ENCODE measurements at regions not wholly inside any gene's neighbourhood (a gene's known extent, or its start where the extent isn't known, plus 50 kb on each side); places are given as distances from the start of the nearest gene placed in this dataset.

DNA sequence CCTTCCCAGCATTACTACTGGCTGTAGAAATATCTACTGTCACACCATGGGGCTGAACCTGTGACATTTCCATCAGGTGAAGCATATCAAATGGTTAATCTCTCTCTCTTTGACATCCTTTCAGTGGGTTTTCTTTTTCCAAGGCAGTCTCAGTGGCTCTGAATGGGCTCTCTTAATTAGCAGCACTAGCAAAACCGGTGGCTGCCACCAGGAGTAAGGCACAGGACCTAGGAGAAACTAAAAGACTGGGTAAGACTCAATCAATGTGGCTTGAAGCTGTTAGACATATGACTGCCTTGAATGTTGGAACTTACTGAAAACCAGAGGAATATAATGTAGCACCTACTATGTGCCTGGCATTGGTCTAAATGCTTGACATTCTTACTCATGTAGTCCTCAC lies 445.0 kb upstream of the KIF2A start:
- TF ChIP-seq, protein P1, sequence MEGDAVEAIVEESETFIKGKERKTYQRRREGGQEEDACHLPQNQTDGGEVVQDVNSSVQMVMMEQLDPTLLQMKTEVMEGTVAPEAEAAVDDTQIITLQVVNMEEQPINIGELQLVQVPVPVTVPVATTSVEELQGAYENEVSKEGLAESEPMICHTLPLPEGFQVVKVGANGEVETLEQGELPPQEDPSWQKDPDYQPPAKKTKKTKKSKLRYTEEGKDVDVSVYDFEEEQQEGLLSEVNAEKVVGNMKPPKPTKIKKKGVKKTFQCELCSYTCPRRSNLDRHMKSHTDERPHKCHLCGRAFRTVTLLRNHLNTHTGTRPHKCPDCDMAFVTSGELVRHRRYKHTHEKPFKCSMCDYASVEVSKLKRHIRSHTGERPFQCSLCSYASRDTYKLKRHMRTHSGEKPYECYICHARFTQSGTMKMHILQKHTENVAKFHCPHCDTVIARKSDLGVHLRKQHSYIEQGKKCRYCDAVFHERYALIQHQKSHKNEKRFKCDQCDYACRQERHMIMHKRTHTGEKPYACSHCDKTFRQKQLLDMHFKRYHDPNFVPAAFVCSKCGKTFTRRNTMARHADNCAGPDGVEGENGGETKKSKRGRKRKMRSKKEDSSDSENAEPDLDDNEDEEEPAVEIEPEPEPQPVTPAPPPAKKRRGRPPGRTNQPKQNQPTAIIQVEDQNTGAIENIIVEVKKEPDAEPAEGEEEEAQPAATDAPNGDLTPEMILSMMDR (IDR thresholded peaks at IDR 0.05; ENCODE audit: low read depth, low read length): no peak

DNA sequence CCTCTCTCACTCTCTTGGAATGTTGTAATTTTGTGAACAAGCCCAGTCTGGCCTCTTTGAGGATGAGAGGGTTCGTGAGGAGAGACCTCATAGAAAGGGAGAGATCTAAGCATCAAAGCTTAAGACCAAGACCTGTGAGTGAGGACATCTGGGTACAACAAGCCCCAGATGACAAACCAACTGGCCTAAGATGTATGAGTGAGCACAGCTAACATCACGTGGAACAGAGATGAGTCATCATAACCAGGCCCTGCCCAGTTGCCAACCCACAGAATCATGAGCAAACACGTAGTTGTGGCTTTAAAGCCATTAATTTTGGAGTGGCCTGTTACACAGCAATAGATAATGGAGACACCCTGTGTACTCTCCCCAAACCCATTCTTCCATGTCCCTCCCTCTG lies 439.1 kb upstream of the KIF2A start:
- no peak overlapping the region for H3K4me3 ChIP-seq (ENCODE audit: low read depth, low read length)
- TF ChIP-seq, protein P1 (IDR thresholded peaks at IDR 0.05; ENCODE audit: low read depth, low read length): no peak

More for the DNA sequence above, 445.0 kb upstream of the KIF2A start:
- no peak overlapping the region for H3K4me3 ChIP-seq (ENCODE audit: low read depth, low read length)

DNA sequence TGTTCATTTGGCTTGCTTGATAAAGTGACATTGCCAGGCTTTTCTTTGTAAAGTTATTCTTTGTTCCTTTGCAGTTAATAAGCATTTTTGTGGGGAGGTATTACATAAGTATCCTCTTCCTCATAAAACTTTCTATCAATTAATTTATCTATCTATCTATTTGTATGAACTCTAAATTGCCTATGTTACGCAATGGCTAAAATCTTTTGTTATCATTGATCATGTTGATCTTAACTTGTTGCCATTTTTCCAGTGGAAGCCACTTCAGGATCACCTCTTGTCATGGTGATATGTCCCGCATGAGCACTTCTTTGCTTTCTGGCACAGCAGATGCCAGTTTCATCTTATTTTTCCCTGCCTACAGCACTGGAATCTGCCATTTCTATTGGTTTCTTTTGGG lies 436.7 kb upstream of the KIF2A start:
- TF ChIP-seq, protein P1 (IDR thresholded peaks at IDR 0.05; ENCODE audit: low read depth, low read length): no peak
- no peak overlapping the region for H3K4me3 ChIP-seq (ENCODE audit: low read depth, low read length)

DNA sequence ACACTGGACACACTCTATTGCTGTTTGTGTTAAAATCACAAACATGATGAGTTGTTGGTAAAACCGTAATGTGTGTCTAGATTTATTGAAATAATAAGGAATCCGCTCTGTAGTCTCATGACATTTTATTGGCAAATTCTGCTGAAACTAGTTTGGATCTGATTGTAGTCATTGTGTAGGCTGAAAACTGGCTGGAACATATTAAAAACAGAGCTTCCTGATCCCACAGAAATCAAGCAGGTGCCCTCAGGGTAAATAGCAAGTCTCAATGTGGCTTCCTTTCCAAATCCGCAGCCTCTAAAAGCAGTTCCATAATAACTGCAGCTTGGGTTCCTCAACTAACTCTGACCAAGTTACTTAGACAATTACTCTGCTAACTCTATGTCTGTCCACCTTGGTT lies 427.5 kb upstream of the KIF2A start:
- TF ChIP-seq, protein P1 (IDR thresholded peaks at IDR 0.05; ENCODE audit: low read depth, low read length): no peak
- no peak overlapping the region for H3K4me3 ChIP-seq (ENCODE audit: low read depth, low read length)

DNA sequence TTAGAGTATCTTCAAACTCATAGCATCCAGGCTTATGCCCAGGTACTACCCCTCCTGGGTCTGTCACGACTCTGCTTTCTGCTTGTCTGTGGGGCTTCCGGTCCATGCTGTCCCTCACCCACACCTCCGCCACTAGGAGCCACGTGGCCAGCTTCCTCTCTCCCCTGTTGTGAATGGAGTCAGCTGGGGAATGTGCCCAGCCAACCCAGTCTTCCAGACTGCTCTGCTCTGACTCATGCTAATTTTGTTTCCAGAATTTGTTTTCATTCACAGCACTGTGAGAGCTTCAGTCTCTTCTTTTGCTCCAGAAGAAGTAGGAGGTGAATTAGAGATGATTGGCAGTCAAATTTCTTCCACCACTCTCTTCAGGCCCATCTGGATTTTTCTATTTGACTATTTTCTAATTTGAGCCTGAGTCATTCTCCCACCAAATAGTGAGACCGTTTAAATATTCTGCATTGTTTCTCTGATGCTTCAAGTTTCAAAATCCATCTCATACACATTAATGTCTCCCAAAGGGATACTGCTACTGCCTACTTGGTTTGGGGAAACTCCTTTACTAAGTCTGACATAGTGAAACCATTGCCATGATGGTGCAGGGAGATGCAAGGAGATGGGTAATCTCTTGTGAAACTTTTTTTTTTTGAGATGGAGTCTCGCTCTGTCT lies 424.1 kb upstream of the KIF2A start:
- TF ChIP-seq, protein P1 (IDR thresholded peaks at IDR 0.05; ENCODE audit: low read depth, low read length): no peak
- H3K4me3 ChIP-seq (ENCODE audit: low read depth, low read length): no peak overlapping the region

DNA sequence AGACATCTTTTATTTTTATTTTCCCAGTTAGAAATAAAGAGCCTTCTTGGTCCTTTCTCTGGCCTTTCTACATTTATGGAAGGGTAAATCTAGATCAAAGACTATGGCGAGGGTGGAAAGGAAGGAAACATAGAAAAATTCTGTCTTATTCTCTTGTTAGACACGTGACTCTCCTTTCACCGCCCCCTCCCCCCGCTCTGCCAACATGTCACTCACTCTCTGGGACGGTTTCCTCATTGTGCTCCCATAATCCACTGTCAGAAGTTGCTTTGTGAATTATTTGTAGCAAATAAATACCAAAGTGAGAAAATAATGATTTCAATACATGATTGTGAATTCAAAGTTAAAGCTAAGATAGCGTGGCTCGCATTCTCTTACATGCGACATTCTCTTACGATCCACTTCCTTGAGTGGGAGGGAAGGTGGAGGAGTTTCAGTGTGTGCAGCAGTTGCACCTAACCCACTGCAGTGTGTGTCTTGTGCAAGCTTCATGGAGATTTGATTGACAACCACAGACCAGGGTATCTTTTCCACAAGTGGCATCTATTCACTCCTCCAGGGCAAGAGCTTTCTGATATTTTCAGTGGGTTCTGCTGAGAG lies 423.0 kb upstream of the KIF2A start:
- TF ChIP-seq, protein P1 (IDR thresholded peaks at IDR 0.05; ENCODE audit: low read depth, low read length): no peak

DNA sequence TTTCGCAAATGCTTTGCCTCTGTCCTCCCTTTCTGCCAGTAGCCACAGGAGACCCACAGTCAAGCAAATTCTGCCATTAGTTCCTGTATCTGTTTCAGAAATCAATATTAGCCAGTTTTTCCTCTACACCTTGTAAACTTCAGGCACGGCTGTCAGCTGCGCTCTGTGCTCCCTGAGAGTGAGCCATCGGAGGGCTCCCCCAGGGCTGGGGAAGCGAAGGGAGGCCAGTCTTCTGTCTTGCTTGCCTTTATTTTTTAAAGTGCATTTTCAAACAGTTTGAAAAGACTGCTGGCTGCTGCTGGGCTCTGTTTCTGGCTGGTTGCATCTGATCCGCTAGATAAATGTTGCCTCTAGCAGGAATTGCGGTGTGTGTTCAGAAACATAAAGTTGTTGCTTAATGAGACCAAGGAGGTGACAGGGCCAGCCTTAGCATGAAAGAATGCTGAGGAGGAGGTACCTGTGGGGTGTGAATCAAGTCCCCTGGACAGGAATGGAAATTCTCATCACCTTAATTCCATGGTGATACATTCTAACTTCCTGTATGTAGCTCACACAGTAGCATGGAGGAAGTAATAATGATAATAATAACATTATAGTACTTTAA lies 421.7 kb upstream of the KIF2A start:
- TF ChIP-seq, protein P1 (IDR thresholded peaks at IDR 0.05; ENCODE audit: low read depth, low read length): no peak
- no peak overlapping the region for H3K4me3 ChIP-seq (ENCODE audit: low read depth, low read length)

More for the DNA sequence above, 423.0 kb upstream of the KIF2A start:
- H3K4me3 ChIP-seq (ENCODE audit: low read depth, low read length): no peak overlapping the region

Measured in WI38 (cell line).